Fibroblast of the conjunctiva (primary cell): ENCODE measurements at regions not wholly inside any gene's neighbourhood (a gene's known extent, or its start where the extent isn't known, plus 50 kb on each side); places are given as distances from the start of the nearest gene placed in this dataset.

Experiments
- DNase-seq: peaks from one replicate; pipeline ENCODE4 v3.0.0-alpha.2; 2010; ENCODE audit warnings: low read depth

GRCh38 chr6:14945461-14946185, 300.2 kb upstream of the JARID2 start:
- no peak for DNase-seq

GRCh38 chr6:14946753-14947152, 299.1 kb upstream of the JARID2 start:
- DNase-seq, result no peak

DNA sequence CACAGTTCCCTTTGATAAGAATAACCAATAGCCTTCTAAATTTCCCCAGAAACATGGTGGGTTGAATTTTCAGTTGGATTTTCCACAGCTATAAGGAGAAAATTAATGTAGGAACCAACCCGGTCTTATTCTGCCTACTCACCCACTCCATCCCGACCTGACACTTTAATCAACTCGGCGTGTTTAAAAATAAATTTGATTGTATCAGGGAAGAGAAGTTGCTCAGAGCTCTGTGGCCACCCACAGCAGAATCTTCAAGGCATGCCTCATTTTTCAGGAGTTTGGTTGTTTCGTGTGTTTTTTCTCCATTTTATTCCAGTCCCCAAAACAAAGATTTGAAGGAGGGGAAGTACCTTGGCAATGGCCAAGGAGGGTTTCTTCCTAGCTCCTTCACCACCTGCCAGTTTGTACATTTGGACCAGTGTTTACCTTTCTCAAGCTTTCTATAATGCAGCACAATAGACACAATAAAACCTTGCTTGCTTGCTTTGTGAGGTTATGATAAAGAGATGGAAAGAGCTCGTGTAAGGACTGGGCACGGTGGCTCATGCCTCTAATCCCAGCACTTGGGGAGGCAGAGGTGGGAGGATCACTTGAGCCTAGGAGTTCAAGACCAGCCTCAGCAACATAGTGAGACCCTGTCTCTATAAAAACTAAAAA, 297.2 kb upstream of the JARID2 start:
- no peak for DNase-seq

DNA sequence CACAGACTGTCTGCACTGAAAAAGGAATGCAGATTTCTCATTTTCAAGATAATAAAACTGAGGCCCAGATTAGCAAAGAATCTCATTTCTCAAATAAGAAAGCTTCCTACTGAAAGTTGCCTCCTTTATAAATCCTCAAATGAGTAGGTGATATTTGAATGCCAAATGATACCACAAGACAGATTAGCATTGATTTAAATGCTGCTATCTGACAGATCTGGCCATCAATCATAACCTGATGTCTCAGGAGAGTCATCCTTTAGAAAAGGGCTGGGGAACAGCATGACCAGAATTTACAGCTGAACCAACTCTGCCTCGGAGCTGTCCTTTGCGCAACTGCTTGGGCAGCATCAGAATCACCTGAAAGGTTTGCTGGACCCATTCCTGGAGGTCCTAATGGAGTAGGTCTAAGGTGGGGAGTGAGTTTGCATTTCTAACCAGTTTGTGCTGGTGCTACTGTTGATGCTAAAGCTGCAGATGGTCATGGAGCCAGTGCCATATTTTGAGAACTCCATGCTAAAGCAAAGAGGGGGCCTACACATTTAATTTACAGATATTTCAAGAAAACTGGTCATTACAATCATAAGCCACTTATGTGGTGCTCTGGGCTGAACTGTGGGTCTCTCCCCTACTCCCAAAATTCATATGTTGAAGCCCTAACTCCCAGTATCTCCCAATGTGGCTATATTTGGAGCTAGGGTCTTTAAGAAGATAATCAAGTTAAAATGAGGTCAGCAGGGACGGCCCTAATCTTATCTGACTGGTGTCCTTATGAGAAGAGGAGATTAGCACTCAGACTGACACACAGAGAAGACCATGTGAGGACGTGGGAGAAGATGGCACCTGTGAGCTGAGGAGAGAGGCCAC, 295.5 kb upstream of the JARID2 start:
- no peak for DNase-seq

DNA sequence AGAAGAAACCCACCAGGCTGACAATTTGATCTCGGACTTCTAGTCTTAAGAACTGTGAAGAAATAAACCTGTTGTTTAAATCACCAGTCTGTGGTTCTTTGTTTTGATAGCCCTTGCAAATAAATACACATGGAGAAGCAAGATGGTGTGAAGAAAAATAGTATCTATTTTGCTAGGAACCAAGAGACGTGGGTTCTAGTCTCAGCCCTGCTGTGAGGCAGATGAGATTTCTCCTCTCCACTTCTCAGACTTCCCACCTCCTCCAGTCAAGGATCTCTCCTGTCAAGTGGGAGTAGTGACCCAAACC, 294.9 kb upstream of the JARID2 start:
- DNase-seq, result no peak

DNA sequence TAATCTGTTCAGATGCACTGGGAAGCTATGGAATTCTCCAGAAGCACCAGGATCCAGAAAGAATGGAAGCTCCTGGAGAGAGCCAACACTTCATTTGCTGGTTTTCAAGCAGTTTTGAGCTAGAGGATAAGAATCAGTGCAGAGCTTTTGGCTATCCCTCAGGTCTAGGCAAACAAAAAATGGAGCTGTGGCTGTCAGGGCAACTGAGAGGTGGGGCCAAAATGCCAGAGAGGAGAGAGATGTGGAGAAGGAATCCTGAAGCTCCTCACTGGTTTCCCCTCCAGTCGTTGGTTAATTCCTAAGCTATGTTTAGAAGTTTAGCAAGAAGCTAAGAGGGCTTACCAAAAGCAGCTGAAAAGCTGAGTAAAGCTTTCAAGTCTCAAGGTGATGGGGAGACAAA, 294.2 kb upstream of the JARID2 start:
- no peak for DNase-seq

GRCh38 chr6:14953836-14954235, 292.0 kb upstream of the JARID2 start:
- no peak for DNase-seq

GRCh38 chr6:14957355-14958059, 288.4 kb upstream of the JARID2 start:
- no peak for DNase-seq

- DNase-seq, result no peak
Observed at GRCh38 chr6:14959324-14959885, 286.5 kb upstream of the JARID2 start.

DNA sequence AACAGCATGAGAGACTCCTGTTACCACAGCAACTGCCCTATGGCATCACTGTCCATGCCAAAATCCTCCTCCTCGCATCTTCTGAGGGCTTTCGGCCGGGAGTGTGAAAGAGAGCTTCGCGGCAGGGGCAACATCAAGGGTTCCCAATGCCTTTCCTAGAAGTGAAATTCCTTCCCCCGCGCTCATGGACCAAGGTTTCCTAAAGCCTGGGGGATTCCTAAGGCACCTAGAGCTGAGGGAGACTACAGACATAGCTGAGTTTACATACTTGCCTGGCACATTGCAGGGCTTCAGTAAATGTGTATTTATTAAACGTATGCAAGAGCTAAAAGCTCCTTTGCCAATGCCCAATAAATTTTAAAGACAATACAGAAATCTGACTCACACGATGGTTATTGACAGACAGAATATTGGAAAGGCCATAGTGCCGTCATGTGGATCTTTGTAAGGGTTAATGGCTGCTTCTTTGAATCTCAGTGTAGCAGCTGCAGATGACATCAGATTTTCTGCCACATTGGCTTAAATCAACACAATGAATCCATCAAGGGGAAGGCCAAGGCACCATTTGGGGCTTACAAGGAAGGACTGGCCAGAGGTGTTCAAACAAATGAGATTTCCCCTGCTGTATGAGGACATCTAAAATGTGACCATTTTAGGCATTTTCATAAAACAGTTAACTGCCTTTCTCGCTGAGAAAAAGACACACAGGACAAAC, 281.2 kb upstream of the JARID2 start:
- no peak for DNase-seq

GRCh38 chr6:14965424-14966075, 280.3 kb upstream of the JARID2 start:
- DNase-seq, result no peak

- DNase-seq, result no peak
Observed at GRCh38 chr6:14966096-14966905, 279.6 kb upstream of the JARID2 start.

DNA sequence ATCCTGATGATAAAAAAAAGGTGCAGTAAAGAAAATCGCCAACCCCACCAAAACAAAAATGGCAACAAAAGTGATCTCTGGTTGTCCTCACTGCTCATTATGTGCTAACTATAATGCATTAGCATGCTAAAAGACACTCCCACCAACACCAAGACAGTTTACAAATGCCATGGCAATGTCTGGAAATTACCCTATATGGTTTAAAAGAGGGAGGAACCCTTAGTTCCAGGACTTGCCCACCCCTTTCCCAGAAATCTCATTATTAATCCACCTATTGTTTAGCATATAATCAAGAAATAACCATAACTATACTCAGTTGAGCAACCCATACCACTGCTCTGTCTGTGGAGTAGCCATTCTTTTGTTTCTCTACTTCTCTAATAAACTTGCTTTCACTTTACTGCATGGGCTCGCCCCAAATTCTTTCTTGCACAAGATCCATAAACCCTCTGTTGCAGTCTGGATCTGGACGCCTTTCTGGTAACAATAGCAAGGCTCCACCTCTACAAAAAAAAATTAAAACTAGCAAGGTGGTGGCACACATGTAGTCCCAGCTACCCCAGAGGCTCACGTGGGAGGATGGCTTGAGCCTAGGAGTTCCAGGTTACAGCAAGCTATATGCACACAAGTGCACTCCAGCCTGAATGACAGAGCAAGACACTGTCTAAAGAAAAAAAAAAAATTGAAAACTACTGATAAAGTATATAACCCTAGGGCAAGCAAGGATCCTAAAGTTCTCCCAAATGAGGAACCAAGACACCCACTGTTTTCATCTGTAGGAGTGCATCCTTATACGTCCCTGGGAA, 278.8 kb upstream of the JARID2 start:
- no peak for DNase-seq

GRCh38 chr6:14968056-14968637, 277.7 kb upstream of the JARID2 start:
- DNase-seq, result no peak

GRCh38 chr6:14969126-14969525, 276.7 kb upstream of the JARID2 start:
- DNase-seq, result no peak

GRCh38 chr6:14972379-14973067, 273.3 kb upstream of the JARID2 start:
- no peak for DNase-seq

GRCh38 chr6:14974372-14974771, 271.5 kb upstream of the JARID2 start:
- DNase-seq, result no peak

GRCh38 chr6:14974792-14975470, 270.9 kb upstream of the JARID2 start:
- no peak for DNase-seq
